Panc1 (cell line): ENCODE measurements at regions not wholly inside any gene's neighbourhood (a gene's known extent, or its start where the extent isn't known, plus 50 kb on each side); places are given as distances from the start of the nearest gene placed in this dataset.
"Not testable (repeated sequence)": the region's sequence is repeated elsewhere in the genome, so short reads cannot be mapped to it uniquely, and the experiment has no call there.

Source experiments
- ATAC-seq: fragments of 200-7000 bp; cut with Tn5 transposase; 2 replicates; pipeline ENCODE4 v1.9.1; 2020; ENCODE audit warnings: mild to moderate bottlenecking, moderate library complexity
- BruUV-seq: library from RNA; stranded (reverse); fragments of 400-500 nt; replicated peaks from 2 replicates; lab custom pipeline; 2021; lab: Mats Ljungman, UMichigan
- CTCF ChIA-PET: fragments of 300-600 bp; sonication (Branson Sonifier 250); formaldehyde crosslinking; loops from one replicate; lab custom pipeline; 2022; ENCODE audit warnings: antibody characterized with exemption; lab: Charles Lee
- POLR2A ChIA-PET: fragments of 300-600 bp; sonication (Branson Sonifier 250); formaldehyde crosslinking; loops from one replicate; lab custom pipeline; 2022; ENCODE audit warnings: antibody characterized with exemption; lab: Charles Lee
- DNase-seq: peaks from one replicate; pipeline ENCODE4 v3.0.0-alpha.2; 2010; ENCODE audit warnings: low read depth, low spot score
- H3K27ac ChIP-seq: 2 replicates; pipeline ENCODE4 v1.5.1; 2011; ENCODE audit warnings: mild to moderate bottlenecking, low read length, inconsistent platforms
- H3K27me3 ChIP-seq: fragments of 200-500 bp; sonication (Bioruptor generic); 2 replicates; pipeline ENCODE4 v1.6.0; 2014; ENCODE audit warnings: low read length, inconsistent platforms; ENCODE audit not compliant: control insufficient read depth, insufficient read depth
- H3K36me3 ChIP-seq: fragments of 200-500 bp; sonication (Bioruptor generic); 2 replicates; pipeline ENCODE4 v1.5.1; 2014; ENCODE audit warnings: inconsistent platforms, mild to moderate bottlenecking, low read length, moderate library complexity; ENCODE audit not compliant: control insufficient read depth, insufficient read depth
- H3K4me1 ChIP-seq: 2 replicates; pipeline ENCODE4 v1.5.1; 2011; ENCODE audit warnings: inconsistent platforms, mild to moderate bottlenecking, low read length, moderate library complexity; ENCODE audit not compliant: control insufficient read depth, insufficient read depth
- H3K4me3 ChIP-seq, 2 experiments: 2 replicates each; pipeline ENCODE4 v1.5.1; 2011 to 2012; ENCODE audit warnings: low read depth in 2 of 2, low read length in 2 of 2, mild to moderate bottlenecking in 2 of 2, inconsistent platforms in 1 of 2, moderate library complexity in 1 of 2
- H3K9me3 ChIP-seq: fragments of 200-500 bp; sonication (Bioruptor generic); 2 replicates; pipeline ENCODE4 v1.5.1; 2014; ENCODE audit warnings: low read depth, mild to moderate bottlenecking, inconsistent platforms, low read length, moderate library complexity; ENCODE audit not compliant: control insufficient read depth, insufficient read depth
- POLR2AphosphoS5 ChIP-seq: IDR thresholded peaks from 2 replicates; pipeline ENCODE4 v1.6.1; 2012; ENCODE audit warnings: mild to moderate bottlenecking, low read depth, low read length, moderate library complexity
- SIN3A ChIP-seq: IDR thresholded peaks from 2 replicates; pipeline ENCODE4 v1.6.1; 2012; ENCODE audit warnings: low read depth, mild to moderate bottlenecking, low read length, moderate library complexity, borderline replicate concordance; ENCODE audit not compliant: insufficient read depth
- TCF7L2 ChIP-seq: IDR thresholded peaks from 2 replicates; pipeline ENCODE4 v1.6.1; 2011; ENCODE audit warnings: mild to moderate bottlenecking, low read depth, low read length, inconsistent platforms
- in situ Hi-C: cut with HindIII; loops from 2 replicates; pipeline ENCODE4 v1.10.0; 2016; ENCODE audit warnings: low sequenced_read_pairs, low pct_unique_long_range_greater_than_20kb
- intact Hi-C: fragments of 100-400 bp; cut with micrococcal nuclease; formaldehyde crosslinking; loops from one replicate; pipeline ENCODE4 v1.10.0; 2022; ENCODE audit not compliant: unreplicated experiment
- TF ChIP-seq, protein P1 (sequence below): fragments of 450-650 bp; IDR thresholded peaks from 2 replicates; pipeline ENCODE4 v1.5.1; 2017; ENCODE audit warnings: mild to moderate bottlenecking
- TF ChIP-seq, protein P2 (sequence below), 2 experiments: IDR thresholded peaks; 2 replicates each; pipeline ENCODE4 v1.6.1; 2011 to 2012; ENCODE audit warnings: low read depth in 2 of 2, control low read depth in 1 of 2, low read length in 1 of 2, mild to moderate bottlenecking in 1 of 2, moderate library complexity in 1 of 2; ENCODE audit not compliant: insufficient read depth in 1 of 2

DNA sequence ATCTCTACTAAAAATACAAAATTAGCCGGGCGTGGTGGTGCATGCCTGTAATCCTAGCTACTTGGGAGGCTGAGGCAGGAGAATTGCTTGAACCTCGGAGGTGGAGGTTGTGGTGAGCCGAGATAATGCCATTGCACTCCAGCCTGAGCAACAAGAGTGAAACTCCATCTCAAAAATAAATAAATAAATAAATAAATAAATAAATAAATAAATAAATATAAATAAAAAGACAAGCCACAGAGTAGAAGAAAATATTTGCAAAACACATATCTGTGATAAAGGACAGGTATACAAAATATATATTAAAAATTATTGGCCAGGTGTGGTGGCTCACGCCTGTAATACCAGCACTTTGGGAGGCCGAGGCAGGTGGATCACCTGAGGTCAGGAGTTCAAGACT, 96.0 kb downstream of the MRPL57 start:
- intact Hi-C loops, BruUV-seq, in situ Hi-C loops, ATAC-seq, H3K27ac ChIP-seq, H3K9me3 ChIP-seq, H3K4me3 ChIP-seq, CTCF ChIA-PET, H3K27me3 ChIP-seq, H3K4me1 ChIP-seq, H3K36me3 ChIP-seq, DNase-seq, POLR2A ChIA-PET: not testable (repeated sequence)

DNA sequence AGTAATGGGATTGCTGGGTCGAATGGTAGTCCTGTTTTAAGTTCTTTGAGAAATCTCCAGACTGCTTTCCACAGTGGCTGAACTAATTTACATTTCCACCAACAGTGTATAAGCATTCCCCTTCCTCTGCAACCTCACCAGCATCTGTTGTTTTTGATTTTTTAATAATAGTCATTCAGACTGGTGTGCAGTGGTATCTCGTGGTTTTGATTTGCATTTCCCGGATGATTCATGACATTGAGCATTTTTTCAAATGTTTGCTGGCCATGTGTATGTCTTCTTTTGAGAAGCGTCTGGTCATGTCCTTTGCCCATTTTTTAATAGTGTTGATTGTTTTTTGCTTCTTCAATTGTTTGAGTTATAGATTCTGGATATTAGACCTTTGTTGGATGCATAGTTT, 98.0 kb downstream of the MRPL57 start:
- H3K9me3 ChIP-seq, BruUV-seq, in situ Hi-C loops, intact Hi-C loops, H3K4me1 ChIP-seq, H3K27ac ChIP-seq, H3K36me3 ChIP-seq, DNase-seq, ATAC-seq, POLR2A ChIA-PET, CTCF ChIA-PET, H3K27me3 ChIP-seq, H3K4me3 ChIP-seq: not testable (repeated sequence)

DNA sequence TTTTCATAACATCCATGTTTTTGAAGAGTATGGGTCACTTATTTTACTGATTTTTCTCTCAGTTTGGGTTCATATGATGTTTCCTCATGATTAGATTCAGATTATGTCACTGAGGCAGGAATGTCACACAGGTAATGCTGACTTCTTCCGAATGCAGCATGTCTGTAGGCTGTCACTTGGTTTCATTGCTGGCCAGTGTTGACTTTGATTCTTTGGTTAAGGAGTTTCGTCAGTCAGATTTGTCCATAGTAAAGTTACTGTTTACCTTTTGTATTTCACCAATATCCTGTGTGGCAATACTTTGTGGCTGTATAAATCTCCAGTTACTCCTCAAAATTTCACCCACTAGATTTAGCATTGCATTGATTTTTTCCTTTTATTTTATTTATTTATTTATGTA, 105.6 kb downstream of the MRPL57 start:
- ChIA-PET POLR2A (no interaction called here), CTCF (no interaction called here)
- in situ Hi-C loops: no loop called here
- H3K36me3 ChIP-seq: no peaks in the 10 kb centered on the region
- no peak overlapping the region for H3K27ac ChIP-seq
- no peak for TF ChIP-seq TCF7L2
- TF ChIP-seq, protein P1, sequence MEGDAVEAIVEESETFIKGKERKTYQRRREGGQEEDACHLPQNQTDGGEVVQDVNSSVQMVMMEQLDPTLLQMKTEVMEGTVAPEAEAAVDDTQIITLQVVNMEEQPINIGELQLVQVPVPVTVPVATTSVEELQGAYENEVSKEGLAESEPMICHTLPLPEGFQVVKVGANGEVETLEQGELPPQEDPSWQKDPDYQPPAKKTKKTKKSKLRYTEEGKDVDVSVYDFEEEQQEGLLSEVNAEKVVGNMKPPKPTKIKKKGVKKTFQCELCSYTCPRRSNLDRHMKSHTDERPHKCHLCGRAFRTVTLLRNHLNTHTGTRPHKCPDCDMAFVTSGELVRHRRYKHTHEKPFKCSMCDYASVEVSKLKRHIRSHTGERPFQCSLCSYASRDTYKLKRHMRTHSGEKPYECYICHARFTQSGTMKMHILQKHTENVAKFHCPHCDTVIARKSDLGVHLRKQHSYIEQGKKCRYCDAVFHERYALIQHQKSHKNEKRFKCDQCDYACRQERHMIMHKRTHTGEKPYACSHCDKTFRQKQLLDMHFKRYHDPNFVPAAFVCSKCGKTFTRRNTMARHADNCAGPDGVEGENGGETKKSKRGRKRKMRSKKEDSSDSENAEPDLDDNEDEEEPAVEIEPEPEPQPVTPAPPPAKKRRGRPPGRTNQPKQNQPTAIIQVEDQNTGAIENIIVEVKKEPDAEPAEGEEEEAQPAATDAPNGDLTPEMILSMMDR: no peak
- TF ChIP-seq, protein P2, sequence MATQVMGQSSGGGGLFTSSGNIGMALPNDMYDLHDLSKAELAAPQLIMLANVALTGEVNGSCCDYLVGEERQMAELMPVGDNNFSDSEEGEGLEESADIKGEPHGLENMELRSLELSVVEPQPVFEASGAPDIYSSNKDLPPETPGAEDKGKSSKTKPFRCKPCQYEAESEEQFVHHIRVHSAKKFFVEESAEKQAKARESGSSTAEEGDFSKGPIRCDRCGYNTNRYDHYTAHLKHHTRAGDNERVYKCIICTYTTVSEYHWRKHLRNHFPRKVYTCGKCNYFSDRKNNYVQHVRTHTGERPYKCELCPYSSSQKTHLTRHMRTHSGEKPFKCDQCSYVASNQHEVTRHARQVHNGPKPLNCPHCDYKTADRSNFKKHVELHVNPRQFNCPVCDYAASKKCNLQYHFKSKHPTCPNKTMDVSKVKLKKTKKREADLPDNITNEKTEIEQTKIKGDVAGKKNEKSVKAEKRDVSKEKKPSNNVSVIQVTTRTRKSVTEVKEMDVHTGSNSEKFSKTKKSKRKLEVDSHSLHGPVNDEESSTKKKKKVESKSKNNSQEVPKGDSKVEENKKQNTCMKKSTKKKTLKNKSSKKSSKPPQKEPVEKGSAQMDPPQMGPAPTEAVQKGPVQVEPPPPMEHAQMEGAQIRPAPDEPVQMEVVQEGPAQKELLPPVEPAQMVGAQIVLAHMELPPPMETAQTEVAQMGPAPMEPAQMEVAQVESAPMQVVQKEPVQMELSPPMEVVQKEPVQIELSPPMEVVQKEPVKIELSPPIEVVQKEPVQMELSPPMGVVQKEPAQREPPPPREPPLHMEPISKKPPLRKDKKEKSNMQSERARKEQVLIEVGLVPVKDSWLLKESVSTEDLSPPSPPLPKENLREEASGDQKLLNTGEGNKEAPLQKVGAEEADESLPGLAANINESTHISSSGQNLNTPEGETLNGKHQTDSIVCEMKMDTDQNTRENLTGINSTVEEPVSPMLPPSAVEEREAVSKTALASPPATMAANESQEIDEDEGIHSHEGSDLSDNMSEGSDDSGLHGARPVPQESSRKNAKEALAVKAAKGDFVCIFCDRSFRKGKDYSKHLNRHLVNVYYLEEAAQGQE (IDR thresholded peaks at IDR 0.05; ENCODE audit: insufficient read depth in 1 of 2, low read depth in 2 of 2, low read length in 1 of 2): no peak
- no peak for TF ChIP-seq SIN3A
- no peak for TF ChIP-seq POLR2AphosphoS5
- no peaks in the 10 kb centered on the region for H3K9me3 ChIP-seq
- BruUV-seq: no TSS peak
- intact Hi-C loops: no loop called here
- ATAC-seq: no peak
- no peak for DNase-seq
- peaks cover 6% of the 10 kb centered on the region; the same call in 1 of the 2 replicates for H3K27me3 ChIP-seq
- H3K4me1 ChIP-seq: no peaks in the 10 kb centered on the region
- H3K4me3 ChIP-seq: no peak overlapping the region
